H9 (cell line): ENCODE measurements at regions not wholly inside any gene's neighbourhood (a gene's known extent, or its start where the extent isn't known, plus 50 kb on each side); places are given as distances from the start of the nearest gene placed in this dataset.

Experiments used
- DNase-seq: peaks from one replicate; pipeline ENCODE4 v3.0.0-alpha.2; 2017
- H2AFZ ChIP-seq: one replicate; pipeline ENCODE4 v1.6.1; 2013; ENCODE audit warnings: mild to moderate bottlenecking, low read length, control low read depth, moderate library complexity
- H2AK5ac ChIP-seq: 2 replicates; pipeline ENCODE4 v1.6.1; 2013; ENCODE audit warnings: low read length, control low read depth, mixed read lengths; ENCODE audit not compliant: insufficient read length
- H2BK120ac ChIP-seq: one replicate; pipeline ENCODE4 v1.6.1; 2013; ENCODE audit warnings: low read depth, mild to moderate bottlenecking, low read length, control low read depth, inconsistent platforms; ENCODE audit not compliant: poor library complexity, severe bottlenecking
- H2BK12ac ChIP-seq: 2 replicates; pipeline ENCODE4 v1.6.1; 2013; ENCODE audit warnings: low read length, control low read depth, mixed read lengths, low read depth; ENCODE audit not compliant: insufficient read length
- H2BK15ac ChIP-seq: 2 replicates; pipeline ENCODE4 v1.6.1; 2013; ENCODE audit warnings: low read depth, low read length, control low read depth
- H2BK20ac ChIP-seq: one replicate; pipeline ENCODE4 v1.6.1; 2013; ENCODE audit warnings: low read depth, mild to moderate bottlenecking, low read length, control low read depth, inconsistent platforms; ENCODE audit not compliant: poor library complexity, severe bottlenecking
- H2BK5ac ChIP-seq: 2 replicates; pipeline ENCODE4 v1.6.1; 2013; ENCODE audit warnings: low read length, control low read depth, mixed read lengths; ENCODE audit not compliant: insufficient read length
- H3K14ac ChIP-seq: 2 replicates; pipeline ENCODE4 v1.6.1; 2013; ENCODE audit warnings: low read length, control low read depth; ENCODE audit not compliant: insufficient read depth
- H3K18ac ChIP-seq: 2 replicates; pipeline ENCODE4 v1.6.1; 2013; ENCODE audit warnings: low read depth, mild to moderate bottlenecking, mixed read lengths, low read length, control low read depth; ENCODE audit not compliant: insufficient read length
- H3K23ac ChIP-seq: 2 replicates; pipeline ENCODE4 v1.6.1; 2013; ENCODE audit warnings: low read length, control low read depth, mixed read lengths, low read depth; ENCODE audit not compliant: insufficient read length
- H3K23me2 ChIP-seq: 2 replicates; pipeline ENCODE4 v1.6.1; 2013; ENCODE audit warnings: low read depth, mild to moderate bottlenecking, mixed read lengths, low read length, control low read depth; ENCODE audit not compliant: insufficient read length, poor library complexity, severe bottlenecking
- H3K27ac ChIP-seq: 2 replicates; pipeline ENCODE4 v1.5.1; 2013; ENCODE audit warnings: low read length, control low read depth, mixed read lengths, low read depth; ENCODE audit not compliant: insufficient read length
- H3K27me3 ChIP-seq: 2 replicates; pipeline ENCODE4 v1.6.1; 2013; ENCODE audit warnings: low read length, control low read depth, inconsistent platforms; ENCODE audit not compliant: insufficient read depth
- H3K4ac ChIP-seq: 2 replicates; pipeline ENCODE4 v1.6.1; 2013; ENCODE audit warnings: low read depth, mild to moderate bottlenecking, control low read depth, inconsistent platforms, low read length, moderate library complexity
- H3K4me1 ChIP-seq: 2 replicates; pipeline ENCODE4 v1.6.1; 2013; ENCODE audit warnings: low read length, control low read depth, inconsistent platforms; ENCODE audit not compliant: insufficient read depth
- H3K4me2 ChIP-seq: 2 replicates; pipeline ENCODE4 v1.6.1; 2013; ENCODE audit warnings: low read length, control low read depth, mixed read lengths; ENCODE audit not compliant: insufficient read length, insufficient read depth
- H3K56ac ChIP-seq: 2 replicates; pipeline ENCODE4 v1.6.1; 2013; ENCODE audit warnings: low read depth, mild to moderate bottlenecking, mixed read lengths, low read length, control low read depth; ENCODE audit not compliant: insufficient read length
- H3K79me1 ChIP-seq: 2 replicates; pipeline ENCODE4 v1.6.1; 2013; ENCODE audit warnings: low read depth, mild to moderate bottlenecking, moderate library complexity, low read length, control low read depth, inconsistent platforms; ENCODE audit not compliant: insufficient read depth, poor library complexity, severe bottlenecking
- H3K79me2 ChIP-seq: 2 replicates; pipeline ENCODE4 v1.6.1; 2013; ENCODE audit warnings: low read length, control low read depth, inconsistent platforms; ENCODE audit not compliant: insufficient read depth
- H3K9ac ChIP-seq: 2 replicates; pipeline ENCODE4 v1.6.1; 2013; ENCODE audit warnings: low read length, control low read depth, mixed read lengths; ENCODE audit not compliant: insufficient read length; ENCODE audit errors: extremely low read depth
- H3K9me3 ChIP-seq: one replicate; pipeline ENCODE4 v1.6.1; 2013; ENCODE audit warnings: low read depth, low read length, inconsistent platforms; ENCODE audit not compliant: control insufficient read depth
- H3T11ph ChIP-seq: one replicate; pipeline ENCODE4 v1.6.1; 2013; ENCODE audit warnings: mild to moderate bottlenecking, low read length, control low read depth, inconsistent platforms
- H4K20me1 ChIP-seq: one replicate; pipeline ENCODE4 v1.6.1; 2013; ENCODE audit not compliant: control insufficient read depth, insufficient read length, insufficient read depth
- H4K5ac ChIP-seq: 2 replicates; pipeline ENCODE4 v1.6.1; 2013; ENCODE audit warnings: low read depth, mild to moderate bottlenecking, mixed read lengths, low read length, control low read depth; ENCODE audit not compliant: insufficient read length
- H4K8ac ChIP-seq: replicated peaks from 2 replicates; pipeline ENCODE4 v1.6.1; 2013; ENCODE audit warnings: low read length, control low read depth, mixed read lengths, low read depth; ENCODE audit not compliant: insufficient read length
- H4K91ac ChIP-seq: 2 replicates; pipeline ENCODE4 v1.6.1; 2013; ENCODE audit warnings: low read depth, mild to moderate bottlenecking, moderate library complexity, mixed read lengths, low read length, control low read depth; ENCODE audit not compliant: insufficient read length
- H3K27ac Mint-ChIP-seq, 3 experiments: 2 replicates in 2 of 3; 3 replicates in 1 of 3; pipeline ENCODE4 v1.8.0; 2020 to 2021; ENCODE audit warnings: mixed read lengths in 3 of 3, mild to moderate bottlenecking in 1 of 3, moderate library complexity in 1 of 3
- H3K27me3 Mint-ChIP-seq: 2 replicates; pipeline ENCODE4 v1.8.0; 2021; ENCODE audit warnings: low read depth, mild to moderate bottlenecking, moderate library complexity, mixed read lengths
- H3K36me3 Mint-ChIP-seq, 3 experiments: 2 replicates in 2 of 3; 3 replicates in 1 of 3; pipeline ENCODE4 v1.8.0; 2020 to 2021; ENCODE audit warnings: low read depth in 3 of 3, mixed read lengths in 3 of 3; ENCODE audit not compliant: insufficient read depth in 1 of 3
- H3K4me1 Mint-ChIP-seq, 2 experiments: 2 replicates each; pipeline ENCODE4 v1.8.0; 2020; ENCODE audit warnings: mixed read lengths in 2 of 2
- H3K4me3 Mint-ChIP-seq, 2 experiments: 2 replicates in 1 of 2; 3 replicates in 1 of 2; pipeline ENCODE4 v1.8.0; 2020 to 2021; ENCODE audit warnings: mild to moderate bottlenecking in 2 of 2, mixed read lengths in 2 of 2, moderate library complexity in 1 of 2
- H3K9me3 Mint-ChIP-seq, 2 experiments: 2 replicates in 1 of 2; 3 replicates in 1 of 2; pipeline ENCODE4 v1.8.0; 2020; ENCODE audit warnings: mild to moderate bottlenecking in 2 of 2, mixed read lengths in 2 of 2, moderate library complexity in 1 of 2
- CTCF ChIP-seq: fragments of 200-600 bp; sonication (generic); conservative IDR thresholded peaks from 3 replicates; pipeline ENCODE4 v1.8.0; 2021; ENCODE audit warnings: antibody characterized with exemption, mild to moderate bottlenecking
- WGBS: extraction: QIAGEN DNeasy Blood & Tissue Kit; methylation state at CpG from one replicate; pipeline ENCODE4 v1.1.7; 2013; ENCODE audit warnings: missing lambda C conversion rate, low lambda C conversion rate, mixed read lengths; ENCODE audit not compliant: insufficient read length; ENCODE audit errors: extremely low coverage; 5-methylcytosine and 5-hydroxymethylcytosine counted together

GRCh38 chr6:113375950-113376846 lies 480.9 kb upstream of the MARCKS start:
- Histone ChIP-seq H3K27me3 (no peaks in the 10 kb centered on the region), H3K18ac (no peak overlapping the region), H2BK20ac (no peak overlapping the region), H2BK120ac (no peak overlapping the region), H3K79me2 (no peaks in the 10 kb centered on the region), H4K91ac (no peak overlapping the region), H4K20me1 (no peaks in the 10 kb centered on the region), H3K23me2 (no peaks in the 10 kb centered on the region), H4K8ac (no peak overlapping the region), H4K5ac (no peak overlapping the region), H3K9me3 (no peaks in the 10 kb centered on the region), H3K27ac (no peak overlapping the region), H3K14ac (no peak overlapping the region), H3K56ac (no peak overlapping the region), H3K4me1 (no peaks in the 10 kb centered on the region), H2BK12ac (no peak overlapping the region), H3K4ac (no peak overlapping the region), H3T11ph (no peak overlapping the region), H3K9ac (no peak overlapping the region), H2AK5ac (no peak overlapping the region), H3K23ac (no peak overlapping the region), H2AFZ (no peak overlapping the region), H3K79me1 (no peaks in the 10 kb centered on the region), H2BK15ac (no peak overlapping the region), H2BK5ac (no peak overlapping the region), H3K4me2 (no peak overlapping the region)
- Mint-ChIP-seq H3K27ac (no peak overlapping the region), H3K36me3 (no peaks in the 10 kb centered on the region), H3K9me3 (no peaks in the 10 kb centered on the region; a peak in 1 of 5 replicates), H3K4me3 (no peak overlapping the region), H3K27me3 (no peaks in the 10 kb centered on the region), H3K4me1 (no peaks in the 10 kb centered on the region)
- WGBS: no CpG with 5 or more reads among the region's 7 CpGs
- TF ChIP-seq CTCF: no peak
- no peak for DNase-seq
